Colonic mucosa (tissue), 4 donors: ENCODE measurements at regions not wholly inside any gene's neighbourhood (a gene's known extent, or its start where the extent isn't known, plus 50 kb on each side); places are given as distances from the start of the nearest gene placed in this dataset.

ENCODE experiments used
- DNase-seq: peaks from one replicate; pipeline ENCODE4 v3.0.0-alpha.2; 2020
- H3K27ac ChIP-seq: fragments of 200-600 bp; one replicate; pipeline ENCODE4 v1.8.0; 2021
- H3K27me3 ChIP-seq: fragments of 200-600 bp; one replicate; pipeline ENCODE4 v1.8.0; 2021
- H3K36me3 ChIP-seq: fragments of 200-600 bp; one replicate; pipeline ENCODE4 v1.8.0; 2021
- H3K4me1 ChIP-seq: fragments of 200-600 bp; one replicate; pipeline ENCODE4 v1.8.0; 2021; ENCODE audit warnings: mild to moderate bottlenecking
- H3K4me3 ChIP-seq: fragments of 200-600 bp; one replicate; pipeline ENCODE4 v1.8.0; 2021
- H3K9ac ChIP-seq, 2 donors: one replicate each; pipeline ENCODE4 v1.7.0; 2013; ENCODE audit warnings: control low read depth in 2 of 2, low read depth in 2 of 2, low read length in 2 of 2
- H3K9me3 ChIP-seq: fragments of 200-600 bp; one replicate; pipeline ENCODE4 v1.8.0; 2021
- intact Hi-C: fragments of 100-400 bp; cut with DNase I; formaldehyde crosslinking; loops from one replicate; pipeline ENCODE4 v1.14.1; 2022
- TF ChIP-seq, protein P1 (sequence below): fragments of 200-600 bp; IDR thresholded peaks from one replicate; pipeline ENCODE4 v1.8.0; 2022; ENCODE audit warnings: antibody characterized with exemption, mild to moderate bottlenecking
- donor health status: healthy.
- donor health status: DM: no; HTN: no; CAD: no.
- donor health status: DM: no; HTN: no; CAD: no.

DNA sequence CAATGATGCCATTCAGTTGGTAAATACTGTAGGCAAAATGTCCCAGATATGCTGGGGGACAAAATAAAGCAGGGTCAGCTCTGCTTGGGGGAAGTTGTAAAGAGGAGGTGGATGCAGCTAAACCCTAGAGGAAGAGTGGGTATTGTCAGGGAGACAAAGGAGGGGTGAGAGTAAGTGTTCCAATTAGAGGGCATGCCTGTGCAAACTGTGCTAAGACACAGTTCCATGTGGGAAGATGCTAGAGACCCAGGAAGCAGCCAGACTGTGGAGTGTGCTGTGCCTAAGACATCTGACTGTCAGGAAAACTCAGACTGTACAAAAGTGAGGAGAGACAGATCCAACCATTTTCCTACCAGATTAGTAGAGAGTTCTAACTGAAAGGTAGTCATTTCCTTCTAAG is 474.3 kb downstream of the ATP23 start:
- no peaks in the 10 kb centered on the region for H3K9me3 ChIP-seq
- H3K27me3 ChIP-seq: no peaks in the 10 kb centered on the region
- no peak overlapping the region for H3K9ac ChIP-seq
- no peaks in the 10 kb centered on the region for H3K36me3 ChIP-seq
- no peak overlapping the region for H3K4me3 ChIP-seq
- no peak overlapping the region for H3K27ac ChIP-seq
- intact Hi-C loops: no loop called here
- no peaks in the 10 kb centered on the region for H3K4me1 ChIP-seq
- TF ChIP-seq, protein P1, sequence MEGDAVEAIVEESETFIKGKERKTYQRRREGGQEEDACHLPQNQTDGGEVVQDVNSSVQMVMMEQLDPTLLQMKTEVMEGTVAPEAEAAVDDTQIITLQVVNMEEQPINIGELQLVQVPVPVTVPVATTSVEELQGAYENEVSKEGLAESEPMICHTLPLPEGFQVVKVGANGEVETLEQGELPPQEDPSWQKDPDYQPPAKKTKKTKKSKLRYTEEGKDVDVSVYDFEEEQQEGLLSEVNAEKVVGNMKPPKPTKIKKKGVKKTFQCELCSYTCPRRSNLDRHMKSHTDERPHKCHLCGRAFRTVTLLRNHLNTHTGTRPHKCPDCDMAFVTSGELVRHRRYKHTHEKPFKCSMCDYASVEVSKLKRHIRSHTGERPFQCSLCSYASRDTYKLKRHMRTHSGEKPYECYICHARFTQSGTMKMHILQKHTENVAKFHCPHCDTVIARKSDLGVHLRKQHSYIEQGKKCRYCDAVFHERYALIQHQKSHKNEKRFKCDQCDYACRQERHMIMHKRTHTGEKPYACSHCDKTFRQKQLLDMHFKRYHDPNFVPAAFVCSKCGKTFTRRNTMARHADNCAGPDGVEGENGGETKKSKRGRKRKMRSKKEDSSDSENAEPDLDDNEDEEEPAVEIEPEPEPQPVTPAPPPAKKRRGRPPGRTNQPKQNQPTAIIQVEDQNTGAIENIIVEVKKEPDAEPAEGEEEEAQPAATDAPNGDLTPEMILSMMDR: no peak
- no peak for DNase-seq

DNA sequence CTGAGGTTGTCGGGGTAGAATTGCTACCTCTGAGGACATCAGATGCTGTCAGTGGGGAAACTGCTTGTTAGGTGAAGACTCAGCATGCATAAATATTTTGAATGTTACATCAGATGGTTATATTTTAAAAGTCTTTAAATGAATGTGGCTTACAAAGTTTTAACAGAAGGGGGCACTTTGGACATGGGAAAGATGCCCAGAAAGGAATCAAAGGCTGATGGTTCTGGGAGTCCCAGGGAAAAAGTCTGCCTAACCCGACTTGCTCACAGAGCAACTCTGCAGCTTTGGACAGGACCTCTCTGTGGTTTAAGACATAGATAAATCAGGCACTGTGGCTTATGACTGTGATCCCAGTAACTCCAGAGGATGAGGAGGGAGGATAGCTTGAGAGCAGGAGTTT is 474.9 kb downstream of the ATP23 start:
- TF ChIP-seq, protein P1: no peak
- H3K4me3 ChIP-seq: no peak overlapping the region
- H3K27me3 ChIP-seq: no peaks in the 10 kb centered on the region
- H3K9me3 ChIP-seq: no peaks in the 10 kb centered on the region
- H3K9ac ChIP-seq: no peak overlapping the region
- no peaks in the 10 kb centered on the region for H3K36me3 ChIP-seq
- no peak for DNase-seq
- no peaks in the 10 kb centered on the region for H3K4me1 ChIP-seq
- intact Hi-C loops: no loop called here
- no peak overlapping the region for H3K27ac ChIP-seq

DNA sequence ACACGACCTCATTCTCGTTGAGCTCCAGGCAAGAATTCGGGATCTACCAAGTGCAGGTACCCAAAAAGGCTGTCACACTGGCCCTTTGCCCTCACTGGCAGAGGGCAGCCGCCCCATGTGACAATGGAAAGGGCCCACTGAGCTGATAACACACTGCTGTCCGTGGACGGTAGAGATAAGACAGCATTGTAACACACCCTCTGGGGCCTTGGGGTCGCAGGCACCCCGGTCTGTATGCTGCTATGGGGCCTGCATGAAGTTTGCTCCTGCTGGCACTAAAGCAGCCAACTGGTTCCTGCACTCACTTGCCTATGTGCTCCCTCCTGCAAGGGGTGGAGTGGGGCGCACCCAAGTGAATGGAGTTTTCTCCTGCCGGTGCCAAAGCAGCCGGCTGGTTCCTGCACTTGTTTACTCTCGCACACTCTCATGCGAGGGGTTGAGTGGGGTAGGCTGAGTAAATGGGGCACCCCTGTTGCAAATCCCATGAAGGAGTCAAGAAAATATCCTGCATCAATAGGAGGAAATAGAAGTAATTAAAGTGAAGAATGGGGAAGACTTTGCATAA is 477.9 kb downstream of the ATP23 start:
- DNase-seq: no peak
- no peaks in the 10 kb centered on the region for H3K9me3 ChIP-seq
- no peaks in the 10 kb centered on the region for H3K27me3 ChIP-seq
- H3K27ac ChIP-seq: no peak overlapping the region
- H3K36me3 ChIP-seq: no peaks in the 10 kb centered on the region
- H3K4me1 ChIP-seq: no peaks in the 10 kb centered on the region
- TF ChIP-seq, protein P1: no peak
- no peak overlapping the region for H3K9ac ChIP-seq
- no peak overlapping the region for H3K4me3 ChIP-seq
- intact Hi-C loops: no loop called here

DNA sequence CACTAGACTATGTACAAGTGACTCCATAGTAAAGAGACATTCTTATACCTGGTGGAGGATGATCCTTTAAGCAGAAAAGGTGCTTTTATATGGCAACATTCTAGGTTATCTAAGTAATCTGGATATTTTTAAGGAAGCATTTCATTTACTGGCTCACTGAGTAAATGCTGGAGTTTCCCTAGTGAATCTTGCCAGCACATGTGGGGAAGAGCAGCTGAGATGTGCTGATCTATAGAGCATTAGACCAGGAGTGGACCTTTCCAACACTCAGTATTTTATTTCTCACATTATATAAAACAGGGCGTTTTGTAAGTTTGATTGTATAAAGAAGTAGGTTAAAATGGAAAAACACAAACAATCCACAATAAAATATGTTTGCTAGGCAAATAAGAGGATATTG is 478.5 kb downstream of the ATP23 start:
- Histone ChIP-seq H3K4me1 (peaks cover under 1% of the 10 kb centered on the region), H3K4me3 (no peak overlapping the region), H3K27me3 (no peaks in the 10 kb centered on the region), H3K27ac (no peak overlapping the region), H3K36me3 (no peaks in the 10 kb centered on the region), H3K9ac (no peak overlapping the region), H3K9me3 (no peaks in the 10 kb centered on the region)
- TF ChIP-seq, protein P1: no peak
- no peak for DNase-seq
- intact Hi-C loops: no loop called here

DNA sequence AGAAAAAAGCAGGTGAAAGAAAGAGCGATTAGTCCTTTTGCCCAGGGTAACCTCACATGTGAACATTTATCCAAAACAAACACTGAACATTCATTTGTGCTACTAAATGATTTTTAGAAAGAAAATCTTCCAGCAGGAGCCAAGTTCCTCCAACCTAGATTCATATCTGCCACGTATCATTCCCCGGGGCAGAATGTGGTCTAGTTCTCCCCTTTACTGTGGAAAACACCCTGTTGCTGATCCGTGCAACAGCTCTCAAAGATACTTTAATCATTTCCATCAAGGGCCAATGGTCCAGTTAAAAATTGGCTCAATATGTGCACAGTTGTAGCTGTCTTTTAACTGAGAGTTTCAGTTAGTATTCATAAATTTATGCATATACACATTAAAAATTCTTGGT is 479.1 kb downstream of the ATP23 start:
- no peaks in the 10 kb centered on the region for H3K9me3 ChIP-seq
- H3K4me1 ChIP-seq: peaks cover 3% of the 10 kb centered on the region
- H3K27me3 ChIP-seq: no peaks in the 10 kb centered on the region
- no peak overlapping the region for H3K9ac ChIP-seq
- intact Hi-C loops: no loop called here
- TF ChIP-seq, protein P1: no peak
- H3K4me3 ChIP-seq: no peak overlapping the region
- no peak overlapping the region for H3K27ac ChIP-seq
- no peak for DNase-seq
- H3K36me3 ChIP-seq: no peaks in the 10 kb centered on the region
